ENCODE measurements at regions not wholly inside any gene's neighbourhood (a gene's known extent, or its start where the extent isn't known, plus 50 kb on each side); places are given as distances from the start of the nearest gene placed in this dataset.

- no peak for TF ChIP-seq CTCF (IDR thresholded peaks at IDR 0.05 in 8 of 11, conservative IDR thresholded peaks at IDR 0.05 in 3 of 11)
- no peak for TF ChIP-seq POLR2AphosphoS5 (IDR thresholded peaks at IDR 0.05)
These were observed 1109.0 kb downstream of the TUSC7 start for GRCh38 chr3:117818592-117818991.

All from spleen (tissue), 7 donors.